NCI-H2029 treated with DMSO at 0.1 percent for 48 hours (cell line): ENCODE measurements at regions not wholly inside any gene's neighbourhood (a gene's known extent, or its start where the extent isn't known, plus 50 kb on each side); places are given as distances from the start of the nearest gene placed in this dataset.
"Not testable (repeated sequence)": the region's sequence is repeated elsewhere in the genome, so short reads cannot be mapped to it uniquely, and the experiment has no call there.

Experiments used
- DNase-seq: peaks from one replicate; lab custom pipeline; 2025; lab: John Stamatoyannopoulos, UW

- DNase-seq: not testable (repeated sequence)
Observed at GRCh38 chr7:3162798-3163197, 119.1 kb upstream of the CARD11 start.

GRCh38 chr7:3164380-3164792 lies 120.7 kb upstream of the CARD11 start:
- no peak for DNase-seq

GRCh38 chr7:3165681-3166580 lies 122.3 kb upstream of the CARD11 start:
- DNase-seq: no peak

- no peak for DNase-seq
Observed at GRCh38 chr7:3167551-3167950, 123.9 kb upstream of the CARD11 start.

GRCh38 chr7:3168370-3168769 lies 124.7 kb upstream of the CARD11 start:
- DNase-seq: no peak

- DNase-seq: no peak
Observed at GRCh38 chr7:3168869-3169268, 125.2 kb upstream of the CARD11 start.

- no peak for DNase-seq
Observed at GRCh38 chr7:3172768-3173280, 128.2 kb upstream of the SDK1 start.

- no peak for DNase-seq
Observed at GRCh38 chr7:3174515-3175284, 126.4 kb upstream of the SDK1 start.

GRCh38 chr7:3175285-3175902 lies 125.7 kb upstream of the SDK1 start:
- no peak for DNase-seq

GRCh38 chr7:3176112-3177000 lies 124.7 kb upstream of the SDK1 start:
- no peak for DNase-seq

GRCh38 chr7:3177271-3177670 lies 123.8 kb upstream of the SDK1 start:
- DNase-seq: no peak

GRCh38 chr7:3179456-3179855 lies 121.6 kb upstream of the SDK1 start:
- no peak for DNase-seq

- no peak for DNase-seq
Observed at GRCh38 chr7:3180604-3181003, 120.4 kb upstream of the SDK1 start.

GRCh38 chr7:3182055-3182454 lies 119.0 kb upstream of the SDK1 start:
- DNase-seq: not testable (repeated sequence)

GRCh38 chr7:3187444-3188040 lies 113.5 kb upstream of the SDK1 start:
- no peak for DNase-seq

- DNase-seq: no peak
Observed at GRCh38 chr7:3188946-3189345, 112.1 kb upstream of the SDK1 start.

- DNase-seq: no peak
Observed at GRCh38 chr7:3191548-3191947, 109.5 kb upstream of the SDK1 start.

- DNase-seq: no peak
Observed at GRCh38 chr7:3192669-3193068, 108.4 kb upstream of the SDK1 start.

- DNase-seq: no peak
Observed at GRCh38 chr7:3193379-3194120, 107.5 kb upstream of the SDK1 start.

GRCh38 chr7:3194501-3195141 lies 106.4 kb upstream of the SDK1 start:
- DNase-seq: no peak
